Activated CD4-positive, CD25-positive, alpha-beta regulatory T cell treated with anti-CD3 and anti-CD28 coated beads, Interleukin-2, amount 50 U/mL, for 16 hours (primary cell): ENCODE measurements at regions not wholly inside any gene's neighbourhood (a gene's known extent, or its start where the extent isn't known, plus 50 kb on each side); places are given as distances from the start of the nearest gene placed in this dataset.

Experiments
- DNase-seq: peaks from one replicate; pipeline ENCODE4 v3.0.0-alpha.2; 2020; ENCODE audit warnings: low read depth, low spot score

DNA sequence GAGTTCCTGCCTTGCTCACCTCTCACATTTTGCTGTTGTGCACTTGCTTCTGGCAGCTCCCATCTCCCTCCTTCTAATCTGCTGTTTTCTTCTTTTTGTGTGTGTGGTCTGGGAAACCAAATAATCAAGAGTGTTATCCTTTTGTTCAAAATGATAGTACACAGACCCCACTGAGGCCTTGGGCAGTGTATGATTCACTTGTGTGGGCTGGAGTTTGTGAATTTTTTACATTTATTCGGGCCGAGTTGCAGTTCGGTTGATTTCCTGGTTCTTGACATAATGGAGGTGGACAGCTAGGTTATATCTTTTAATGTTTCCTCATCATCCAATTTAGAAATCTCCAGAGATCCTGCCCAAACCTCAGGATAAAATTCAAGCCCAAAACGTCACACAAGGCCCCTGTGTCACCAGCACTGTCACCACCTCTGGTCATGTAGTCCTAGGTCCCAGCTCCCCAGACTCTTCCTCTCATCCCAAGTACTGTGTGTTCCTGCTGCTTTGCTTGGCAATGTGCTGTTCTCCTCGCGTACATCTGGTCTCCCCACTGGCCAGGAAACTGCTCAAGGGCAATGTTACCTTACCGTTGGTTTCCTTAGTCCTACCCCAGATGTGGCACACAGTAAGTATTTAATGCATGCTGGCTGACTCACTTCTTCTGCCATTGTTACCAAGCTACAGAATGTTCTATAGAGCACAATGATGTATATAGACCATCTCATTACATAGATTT is 55.7 kb upstream of the PHACTR2 start:
- no peak for DNase-seq

DNA sequence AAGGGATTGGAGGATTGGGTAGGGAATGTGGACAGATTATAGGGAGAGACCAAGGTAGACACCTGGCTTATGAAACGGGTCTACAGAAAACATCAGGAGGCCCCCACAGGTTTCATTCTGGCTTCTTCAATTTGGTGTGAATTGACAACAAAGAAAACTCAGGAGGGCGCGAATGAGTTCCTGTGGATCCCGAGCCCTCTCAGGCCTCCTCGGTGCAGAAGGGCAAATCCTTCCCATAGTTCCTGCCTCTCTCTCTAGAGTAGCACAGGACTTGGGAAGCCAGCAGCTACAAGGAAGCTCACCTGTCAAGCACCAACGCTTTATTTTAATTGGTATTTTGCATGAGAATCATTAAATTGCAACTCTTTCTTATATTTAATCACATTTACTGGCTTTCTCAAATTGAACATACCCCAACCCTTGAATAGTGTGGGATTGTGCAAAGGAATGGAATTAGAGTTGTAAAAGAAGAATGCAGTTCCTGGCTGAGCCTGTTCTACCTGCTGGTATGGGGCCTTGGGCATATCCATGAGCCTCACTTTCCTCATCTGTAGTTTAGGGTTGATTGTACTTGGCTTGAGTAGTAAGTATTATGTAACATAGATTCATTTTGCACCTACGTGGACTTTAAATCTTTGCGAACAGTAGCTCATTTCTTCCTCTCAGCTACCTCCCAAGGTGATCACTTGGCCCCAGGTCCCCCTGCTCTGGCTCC is 56.4 kb upstream of the PHACTR2 start:
- DNase-seq = no peak

DNA sequence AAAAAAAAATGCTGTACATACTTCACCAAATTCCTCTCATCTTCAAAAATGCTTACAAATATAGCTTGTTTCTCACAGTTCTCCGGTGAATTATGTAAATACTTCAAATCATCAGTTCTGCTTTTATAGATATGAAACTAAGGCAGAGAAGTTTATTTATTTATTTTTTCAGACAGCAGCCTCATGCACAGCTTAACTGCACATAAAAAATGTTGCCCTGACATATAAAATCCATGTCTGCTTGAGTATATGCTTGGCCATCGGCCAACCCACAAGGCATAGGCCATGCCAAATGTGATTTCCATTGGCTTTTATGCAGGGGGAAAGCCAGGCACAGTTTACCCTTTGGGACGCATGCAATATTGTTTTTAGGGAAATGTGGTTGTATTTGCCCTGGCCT is 57.3 kb upstream of the PHACTR2 start:
- no peak for DNase-seq

DNA sequence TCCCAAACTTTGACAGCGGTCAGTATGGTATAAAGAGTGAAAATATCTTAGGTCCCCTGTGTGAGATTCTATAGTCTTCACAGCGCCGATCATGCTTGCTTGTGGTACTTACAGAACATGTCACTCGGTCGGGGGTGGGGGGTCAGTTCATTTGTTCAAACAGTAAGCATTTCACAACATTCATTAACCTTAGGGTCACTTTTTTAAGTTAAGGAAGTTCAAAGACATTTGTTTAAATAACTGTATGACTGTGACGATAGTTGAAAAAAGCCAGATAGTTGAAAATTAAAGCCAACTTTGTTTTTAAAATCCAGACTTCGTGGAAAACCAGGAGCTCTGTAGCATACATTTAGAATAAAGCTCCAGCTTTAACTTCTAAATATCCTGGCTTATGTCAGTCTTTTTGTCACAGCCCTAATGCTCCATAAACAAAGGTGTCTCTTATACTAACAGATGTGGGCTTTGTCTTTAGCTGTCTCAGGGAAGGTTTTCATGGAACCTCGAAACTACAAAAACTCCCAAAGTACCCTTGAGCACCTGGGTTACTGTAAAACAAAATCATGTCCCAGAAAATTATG is 57.9 kb upstream of the PHACTR2 start:
- no peak for DNase-seq

DNA sequence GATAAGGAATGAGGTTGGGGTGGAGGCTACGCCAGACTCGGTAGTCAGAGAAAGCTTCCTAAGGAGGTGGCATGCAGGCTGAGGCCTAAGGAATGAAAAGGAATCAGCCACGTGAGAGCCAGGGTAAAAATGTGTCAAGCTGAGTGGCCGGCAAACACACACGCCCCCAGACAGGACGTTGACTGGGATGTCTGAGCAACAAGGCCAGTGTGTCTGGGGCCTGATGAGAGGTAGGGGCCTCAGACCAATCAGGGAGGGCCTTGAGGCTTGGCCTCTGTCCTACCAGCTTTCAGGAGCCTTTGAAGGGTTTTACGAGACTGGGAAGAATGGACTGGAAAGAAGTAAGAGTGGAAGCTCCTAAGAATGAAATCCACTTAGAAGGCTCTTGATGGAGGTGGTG is 61.0 kb upstream of the PHACTR2 start:
- no peak for DNase-seq

DNA sequence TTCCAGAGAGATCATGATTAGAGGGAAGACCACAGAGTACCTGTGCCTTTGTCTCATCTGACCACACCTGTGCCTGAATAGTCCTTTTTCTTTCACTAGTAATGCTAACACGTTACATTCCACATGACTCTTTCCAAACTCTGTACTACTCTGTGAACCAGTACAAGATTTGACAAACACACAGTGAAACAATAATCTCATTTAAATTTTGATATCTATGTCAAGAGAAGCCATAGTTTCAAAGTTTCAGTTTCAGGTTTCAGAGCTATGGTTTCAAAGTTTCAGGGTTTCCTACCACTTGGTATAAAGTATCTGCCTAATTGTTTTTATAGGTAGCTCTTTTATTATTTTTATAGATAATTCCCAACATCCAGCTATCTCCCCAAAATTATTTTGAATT is 62.0 kb upstream of the PHACTR2 start:
- no peak for DNase-seq

DNA sequence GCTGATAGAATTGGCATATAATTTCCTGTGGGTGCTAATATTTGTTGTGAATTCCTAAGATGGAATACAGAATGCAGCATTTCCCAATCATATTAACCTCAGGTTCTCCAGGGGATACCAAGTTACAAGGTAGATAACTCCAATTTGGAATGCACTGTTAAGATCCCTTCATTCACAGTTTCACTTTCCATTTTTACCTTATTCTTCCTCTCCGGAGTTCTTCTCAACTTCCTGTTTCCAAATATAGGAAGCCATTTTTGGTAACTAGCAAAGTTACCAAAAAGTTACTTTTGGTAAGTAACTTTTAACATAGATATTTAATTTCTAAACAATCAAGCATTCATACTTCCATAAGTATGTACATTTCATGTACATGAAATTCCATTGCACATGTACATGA is 63.5 kb upstream of the PHACTR2 start:
- DNase-seq = no peak

DNA sequence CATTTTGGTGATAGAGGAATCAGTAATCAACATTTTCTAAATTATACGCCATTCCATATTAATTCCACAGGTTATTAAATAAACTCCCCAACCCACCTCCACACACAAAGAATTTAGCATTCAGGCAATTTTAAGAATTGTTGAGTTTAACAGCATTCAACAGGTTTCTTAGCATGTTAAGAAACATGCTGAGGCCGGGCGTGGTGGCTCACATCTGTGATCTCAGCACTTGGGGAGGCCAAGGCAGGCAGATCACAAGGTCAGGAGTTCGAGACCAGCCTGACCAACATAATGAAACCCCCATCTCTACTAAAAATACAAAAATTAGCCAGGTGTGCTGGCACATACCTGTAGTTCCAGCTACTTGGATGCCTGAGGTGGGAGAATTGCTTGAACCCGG is 64.0 kb upstream of the PHACTR2 start:
- no peak for DNase-seq

DNA sequence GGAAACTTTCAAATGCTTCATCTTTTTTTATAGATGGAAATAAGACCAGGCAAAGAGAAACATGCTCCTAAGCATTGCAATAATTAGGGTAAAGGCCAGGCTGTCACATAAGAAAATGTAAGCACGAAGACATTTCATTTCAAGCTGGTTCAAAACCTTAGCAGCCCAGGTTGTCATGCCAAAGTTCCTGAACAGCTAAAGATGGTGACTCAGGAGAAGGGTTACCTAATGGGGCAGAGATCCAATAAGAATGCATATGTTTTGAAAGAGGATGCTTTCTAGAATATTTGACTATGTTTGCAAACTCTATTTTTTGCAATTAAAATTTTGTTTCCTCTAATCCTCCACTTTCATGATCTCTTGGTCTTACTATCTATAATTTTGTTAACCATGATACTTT is 65.6 kb upstream of the PHACTR2 start:
- no peak for DNase-seq

DNA sequence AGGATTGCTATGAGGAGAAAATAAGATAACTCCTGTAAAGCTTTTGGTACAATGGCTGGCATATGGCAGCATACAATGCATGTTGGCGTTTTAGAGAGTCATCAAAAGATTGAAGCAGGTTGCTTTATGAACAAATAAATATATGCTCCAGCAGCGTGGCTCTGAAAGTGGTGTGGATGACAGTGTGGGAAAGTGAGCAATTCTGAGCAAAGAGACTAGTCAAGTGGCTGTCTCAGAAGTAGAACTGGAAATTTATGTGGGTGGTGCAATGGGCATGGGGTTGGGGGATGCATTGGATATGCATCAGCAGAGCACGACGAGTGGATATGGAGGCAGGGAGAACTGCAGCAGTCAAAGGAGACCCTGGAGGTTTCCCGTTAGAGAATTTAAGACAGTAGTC is 66.2 kb upstream of the PHACTR2 start:
- DNase-seq = no peak

DNA sequence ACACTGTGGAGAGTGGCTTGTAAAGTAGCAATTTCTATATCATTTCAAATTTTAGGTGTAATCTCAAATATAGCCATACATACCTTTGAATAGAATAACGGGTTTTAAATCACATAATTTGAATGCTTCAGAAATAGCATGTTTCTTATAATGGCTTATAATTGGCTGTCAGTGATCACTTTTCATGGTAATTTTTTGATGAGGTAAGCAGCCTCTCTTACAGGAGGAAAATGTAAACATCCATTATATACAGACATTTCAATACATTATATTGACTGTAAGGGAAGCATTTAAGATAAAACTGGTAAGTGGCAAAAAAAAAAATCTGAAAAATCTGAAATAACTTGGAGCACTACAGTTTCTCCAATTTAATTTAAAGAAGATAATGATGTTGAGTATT is 67.8 kb upstream of the PHACTR2 start:
- no peak for DNase-seq

DNA sequence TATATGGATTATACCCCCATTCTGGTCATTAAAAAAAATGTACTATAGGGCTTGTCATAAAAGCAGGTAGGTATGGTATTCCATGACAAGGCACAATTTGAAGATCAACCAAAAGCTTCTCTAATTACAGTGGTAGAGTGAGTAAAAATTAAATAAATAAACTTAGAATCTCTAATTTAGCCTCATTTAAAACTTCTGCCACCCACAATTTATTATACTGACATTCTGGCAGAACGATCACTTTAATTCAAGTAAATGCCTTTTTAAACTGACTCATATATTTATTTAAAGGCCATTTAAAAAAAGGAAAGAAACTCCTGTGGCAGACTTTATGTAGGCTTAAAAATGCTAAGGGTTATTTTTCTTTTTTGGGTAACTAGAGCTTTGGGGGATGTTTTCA is 68.3 kb upstream of the PHACTR2 start:
- no peak for DNase-seq

DNA sequence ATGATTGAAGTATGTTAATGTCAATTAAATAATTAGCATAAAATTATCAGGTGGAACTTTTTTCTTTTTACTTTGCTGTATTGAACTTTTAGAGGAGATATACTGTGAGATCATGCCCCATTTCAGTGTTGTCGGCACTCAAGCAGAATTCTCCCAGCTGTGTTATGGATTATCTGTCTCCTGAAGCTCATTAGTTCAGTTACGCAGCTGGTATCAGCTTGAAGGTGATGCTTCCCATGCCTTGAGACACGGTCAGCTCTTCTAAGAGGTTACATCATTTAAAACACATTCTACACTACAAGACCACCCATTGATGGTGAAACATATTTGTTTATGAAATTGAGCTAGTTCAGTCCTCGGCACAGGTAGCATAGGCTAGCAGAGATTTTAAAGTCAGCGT is 68.9 kb upstream of the PHACTR2 start:
- DNase-seq = no peak

DNA sequence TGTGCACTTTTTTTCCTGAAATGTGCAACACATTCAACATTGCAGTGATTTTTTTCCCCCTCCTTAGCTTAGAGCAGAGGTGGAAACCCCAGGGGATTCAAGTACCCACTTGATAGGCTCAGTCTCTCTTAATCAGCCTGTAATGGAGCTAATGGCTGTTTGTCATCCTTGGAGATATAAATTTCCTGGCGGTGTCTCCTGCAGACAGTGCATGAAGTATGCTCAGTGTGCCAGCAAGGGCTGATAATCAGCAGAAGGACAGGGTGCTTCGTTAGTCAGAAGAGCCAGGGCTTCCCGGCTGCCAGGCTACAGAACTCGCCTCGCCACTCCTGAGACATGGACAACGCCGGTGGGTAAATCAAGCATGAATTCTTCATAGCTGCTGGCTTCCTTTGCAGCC is 69.8 kb upstream of the PHACTR2 start:
- DNase-seq = no peak

DNA sequence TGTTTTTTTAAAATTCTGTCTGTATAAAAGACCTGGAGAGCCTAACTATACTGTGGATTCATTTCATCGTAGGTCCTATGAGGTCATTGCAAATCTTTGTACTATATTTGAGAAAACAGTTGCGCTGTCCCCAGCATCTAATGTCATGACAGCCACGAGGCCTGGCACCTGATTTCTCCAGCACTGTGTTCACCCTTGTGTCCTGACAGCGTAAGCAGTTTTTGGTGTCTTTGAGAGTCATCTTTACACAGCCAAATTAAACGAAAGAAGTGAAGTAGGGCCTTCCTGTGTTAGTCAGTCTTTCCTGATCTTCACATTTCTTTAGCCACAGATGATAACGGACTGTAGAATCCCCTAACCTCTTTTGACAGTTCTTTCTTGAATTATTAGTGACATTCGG is 70.6 kb upstream of the PHACTR2 start:
- DNase-seq = no peak

DNA sequence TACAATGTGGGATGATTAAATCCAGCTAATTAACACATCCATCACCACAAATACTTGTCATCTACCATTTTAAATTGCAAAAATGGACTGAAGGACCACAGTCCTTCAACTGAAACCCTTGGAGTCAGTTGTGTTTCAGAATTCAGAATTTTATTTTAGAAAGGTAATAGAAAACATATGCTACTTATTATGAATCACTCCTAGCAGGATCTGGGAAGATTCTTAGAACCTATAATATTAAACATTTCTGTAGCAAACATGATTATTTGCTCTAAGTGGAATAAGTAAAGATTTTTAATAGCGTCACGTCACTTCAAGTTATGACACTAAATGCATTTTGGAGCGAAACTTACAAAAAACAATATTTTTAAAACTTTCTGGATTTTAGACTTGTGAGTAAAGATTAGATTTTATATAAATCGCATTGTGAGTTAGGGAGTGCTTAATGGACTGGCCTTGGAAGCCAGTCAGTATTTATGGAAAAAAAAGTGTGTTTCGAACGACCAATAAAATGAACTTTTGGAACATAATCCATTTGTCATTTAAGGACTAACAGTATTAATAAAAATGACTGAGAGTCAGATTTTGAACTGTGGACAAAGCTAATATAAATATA is 71.8 kb upstream of the PHACTR2 start:
- no peak for DNase-seq

DNA sequence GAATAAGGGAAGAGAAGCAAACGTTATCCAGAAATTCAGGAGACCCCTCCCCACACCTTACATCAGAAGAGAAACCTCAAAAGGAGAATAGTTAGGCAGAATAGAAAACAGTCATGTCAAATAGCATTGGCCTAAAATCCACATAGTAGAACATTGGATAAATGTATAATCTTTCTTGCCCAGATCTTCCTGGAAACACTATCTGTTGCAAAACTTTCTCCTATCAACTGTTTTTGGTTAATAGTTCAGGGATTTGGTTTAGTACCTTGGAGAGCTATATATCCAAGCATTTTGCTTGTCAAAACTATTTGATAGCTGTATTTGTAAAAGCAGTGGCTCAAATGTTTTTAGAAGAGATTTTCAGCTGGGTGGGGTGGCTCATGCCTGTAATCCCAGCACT is 74.3 kb upstream of the PHACTR2 start:
- DNase-seq = no peak

DNA sequence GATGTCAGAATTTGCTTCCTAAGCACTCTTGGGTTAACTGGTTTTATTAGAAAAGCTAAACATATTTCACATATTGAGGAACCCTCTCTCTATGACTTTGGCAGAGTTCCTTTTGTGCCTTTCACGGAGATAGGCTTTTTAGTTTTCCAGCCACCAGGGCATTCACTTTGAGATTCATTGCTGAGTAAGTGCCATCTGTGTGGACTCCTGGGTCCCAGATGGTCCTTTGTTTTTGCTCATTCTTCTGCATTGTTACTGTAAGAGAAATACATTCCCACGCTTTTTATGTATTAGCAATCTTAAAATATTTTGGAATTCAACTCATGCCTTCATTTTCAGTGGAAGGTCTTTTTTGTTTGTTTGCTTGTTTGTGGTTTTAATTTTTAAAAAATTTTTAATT is 76.3 kb upstream of the PHACTR2 start:
- no peak for DNase-seq

DNA sequence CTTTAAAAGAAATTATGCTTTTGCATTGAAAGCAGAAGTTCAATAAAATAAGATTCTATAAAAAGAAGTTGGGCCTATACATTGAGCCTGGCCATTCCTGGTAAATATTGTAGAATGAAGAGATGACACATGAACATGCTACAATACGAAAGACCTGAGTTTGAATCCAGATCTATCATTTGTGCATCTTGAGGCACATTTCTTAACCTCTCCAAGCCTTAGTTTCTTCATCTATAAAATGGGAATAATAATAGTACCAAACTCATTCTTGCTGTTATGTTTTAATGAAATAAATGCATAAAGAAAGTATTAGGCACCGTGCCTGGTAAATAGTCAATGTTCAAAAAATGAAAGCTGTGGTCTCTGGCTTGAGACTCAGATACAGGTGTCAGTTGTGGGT is 76.9 kb upstream of the PHACTR2 start:
- no peak for DNase-seq

DNA sequence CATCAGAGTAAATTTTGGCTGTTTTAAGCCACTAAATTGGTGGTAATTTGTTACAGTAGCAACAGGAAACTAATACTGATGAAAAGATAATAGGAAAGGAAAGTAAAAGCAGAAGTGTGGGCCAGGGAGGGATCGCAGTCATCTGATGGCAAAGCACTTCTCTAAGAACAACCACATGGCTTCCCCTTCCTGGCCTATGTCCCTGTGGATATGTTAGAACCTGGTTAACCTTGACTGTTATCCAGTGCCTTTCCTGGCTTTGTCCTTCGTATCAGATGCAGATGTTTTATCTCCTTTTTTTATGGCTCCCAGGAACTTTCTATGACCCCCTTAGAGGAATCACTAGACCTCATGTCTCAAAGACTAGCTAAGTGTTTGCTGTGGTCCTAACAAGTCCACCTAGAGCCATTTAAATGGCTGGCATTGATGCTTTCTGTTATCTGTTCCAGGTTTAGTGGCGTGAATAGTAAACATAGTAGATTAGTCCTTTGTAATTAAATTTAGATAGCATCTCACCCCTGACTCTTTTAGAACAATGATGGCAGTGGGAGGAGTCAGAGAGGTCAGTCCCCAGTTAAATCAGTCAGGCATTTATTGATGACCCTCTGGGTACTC is 79.2 kb upstream of the PHACTR2 start:
- peak; percentile 2 for DNase-seq

DNA sequence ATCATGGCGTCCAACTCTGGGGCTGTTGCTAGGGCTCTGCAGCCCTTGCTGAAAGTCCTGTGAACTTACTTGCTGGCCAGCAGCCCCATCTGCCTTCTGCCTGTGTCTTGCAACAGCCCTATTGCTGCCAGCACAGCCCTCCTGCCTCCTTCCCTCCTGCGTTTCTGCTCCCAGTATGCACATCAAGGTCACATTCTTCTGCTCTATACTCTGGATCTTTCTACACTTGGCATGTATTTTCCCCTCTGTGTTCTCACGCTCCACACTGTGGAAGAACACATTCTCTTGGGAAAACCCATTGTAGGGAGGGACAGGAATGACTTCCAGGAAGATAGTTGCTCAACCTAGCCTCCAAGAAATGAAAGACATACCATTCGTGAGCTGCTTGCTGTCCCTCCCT is 80.9 kb upstream of the PHACTR2 start:
- no peak for DNase-seq

DNA sequence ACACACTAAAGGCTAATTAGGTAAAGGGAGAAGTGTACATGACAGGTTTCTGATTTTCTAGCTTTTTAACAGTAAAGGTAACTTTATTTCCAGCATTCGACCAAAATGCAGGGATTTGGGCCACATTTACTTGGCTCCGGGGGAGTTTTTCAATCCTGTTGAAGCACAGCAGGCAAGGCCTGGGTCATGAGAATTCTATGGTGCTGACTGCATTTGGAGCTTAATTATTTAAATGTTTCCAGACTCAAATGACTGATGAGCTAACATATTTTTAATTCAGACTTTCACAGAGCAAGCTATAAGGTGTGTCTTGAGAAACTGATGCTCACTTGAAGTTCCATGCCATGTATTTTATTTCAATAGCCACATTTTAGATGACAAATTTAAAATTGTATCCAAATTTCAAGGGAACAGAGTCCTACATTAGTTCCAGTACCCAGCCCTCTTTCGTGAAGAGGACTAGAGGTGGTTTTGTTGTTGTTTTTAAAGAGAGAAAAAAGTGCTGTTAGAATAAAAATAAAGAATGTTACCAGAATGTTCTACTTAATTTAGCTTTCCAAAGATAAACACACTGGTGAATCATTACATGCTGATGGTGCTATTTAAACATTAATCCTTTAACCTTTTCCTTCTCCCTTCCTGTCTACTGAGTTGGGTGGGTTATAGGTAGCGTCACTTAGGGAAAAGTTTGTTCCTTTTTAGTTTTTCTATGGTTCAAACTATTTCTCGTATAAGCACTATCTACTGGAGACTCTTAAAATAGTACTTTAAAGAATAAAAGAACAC is 82.3 kb upstream of the PHACTR2 start:
- no peak for DNase-seq
